ENCODE measurements at regions not wholly inside any gene's neighbourhood (a gene's known extent, or its start where the extent isn't known, plus 50 kb on each side); places are given as distances from the start of the nearest gene placed in this dataset.

DNA sequence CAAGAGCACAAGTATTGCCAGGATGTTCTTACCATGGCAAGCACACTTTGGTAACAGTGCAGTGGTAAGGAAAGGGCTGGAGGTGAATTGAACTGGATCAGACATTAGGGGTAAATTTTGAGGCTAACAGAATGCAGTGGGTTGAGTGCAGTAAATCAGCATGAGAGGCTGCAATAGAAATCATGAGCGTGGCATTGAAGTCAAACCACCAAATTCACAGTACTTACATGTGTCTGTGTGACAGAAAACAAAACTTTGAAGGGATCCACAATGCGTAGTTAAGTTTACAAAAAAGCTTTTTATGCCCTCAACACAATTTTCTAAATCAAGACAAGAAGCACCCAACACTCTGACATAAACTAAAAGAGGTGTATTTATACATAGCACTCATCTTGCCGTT is 428.0 kb upstream of the ARHGEF26 start:
- Histone ChIP-seq H3K27me3 (no peaks in the 10 kb centered on the region), H3K27ac (no peak overlapping the region), H3K9me3 (no peaks in the 10 kb centered on the region), H3K4me1 (no peaks in the 10 kb centered on the region), H3K36me3 (no peaks in the 10 kb centered on the region), H3K4me3 (no peak overlapping the region)
- 78 to 87% (median 83%) methylated on average over 3 of the region's 3 CpGs for WGBS, 4 donors
- TF ChIP-seq POLR2A (IDR thresholded peaks at IDR 0.05) (no peak), CTCF (IDR thresholded peaks at IDR 0.05) (no peak)
- DNase-seq (no peak), ATAC-seq (no peak)
- intact Hi-C loops (cut with DNase I), result no loop called here

DNA sequence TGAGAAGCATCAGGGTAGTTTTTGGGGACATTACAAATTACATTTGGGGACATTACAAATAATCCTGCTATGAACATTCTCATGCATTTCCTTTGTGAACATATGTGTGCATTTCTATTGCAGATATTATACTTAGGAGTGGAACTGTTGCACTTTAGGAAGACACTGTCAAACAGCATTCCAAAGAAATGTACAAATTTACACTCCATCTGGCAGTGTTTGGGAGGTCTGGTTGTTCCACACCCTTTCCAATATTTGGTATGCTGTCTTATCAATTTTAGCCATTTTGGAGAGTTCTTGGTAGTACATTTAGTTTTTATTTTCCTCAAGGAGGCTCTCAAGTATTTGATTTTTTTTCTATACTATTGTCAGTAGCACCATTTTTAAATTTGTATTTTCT is 419.1 kb upstream of the ARHGEF26 start:
- ATAC-seq (no peak), DNase-seq (no peak)
- TF ChIP-seq CTCF (IDR thresholded peaks at IDR 0.05) (no peak), POLR2A (IDR thresholded peaks at IDR 0.05) (no peak)
- Histone ChIP-seq H3K9me3 (no peaks in the 10 kb centered on the region), H3K4me3 (no peak overlapping the region), H3K36me3 (no peaks in the 10 kb centered on the region), H3K4me1 (no peaks in the 10 kb centered on the region), H3K27ac (no peak overlapping the region), H3K27me3 (no peaks in the 10 kb centered on the region)
- intact Hi-C loops (cut with DNase I), result no loop called here

DNA sequence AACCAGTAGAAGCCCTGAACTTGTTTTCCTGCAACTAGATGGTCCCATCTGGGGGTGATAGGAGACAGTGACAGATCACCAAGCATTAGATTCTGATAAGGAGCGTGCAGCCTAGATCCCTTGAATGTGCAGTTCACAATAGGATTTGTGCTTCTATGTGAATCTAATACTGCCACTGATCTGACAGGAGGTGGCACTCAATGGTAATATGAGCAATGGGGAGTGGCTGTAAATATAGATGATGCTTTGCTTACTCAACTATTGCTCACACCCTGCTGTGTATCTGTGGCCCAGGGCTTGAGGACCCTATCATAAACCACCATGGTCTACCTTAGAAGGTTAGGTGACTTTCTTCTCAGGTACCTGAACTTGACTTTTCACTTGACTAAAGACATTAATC is 417.1 kb upstream of the ARHGEF26 start:
- intact Hi-C loops (cut with DNase I), result no loop called here
- H3K27me3 ChIP-seq, result no peaks in the 10 kb centered on the region
- peaks cover 0 to 2% (median 0%) of the 10 kb centered on the region in 12 donors for H3K9me3 ChIP-seq
- no peak overlapping the region for H3K27ac ChIP-seq
- no peak for ATAC-seq
- no peak for DNase-seq
- TF ChIP-seq POLR2A (IDR thresholded peaks at IDR 0.05) (no peak), CTCF (IDR thresholded peaks at IDR 0.05) (no peak)
- 53 to 81% (median 71%) methylated on average over 1 of the region's 1 CpG for WGBS, 4 donors
- no peak overlapping the region for H3K4me3 ChIP-seq
- H3K36me3 ChIP-seq, result no peaks in the 10 kb centered on the region
- H3K4me1 ChIP-seq, result no peaks in the 10 kb centered on the region

GRCh38 chr3:153706706-153707105 is 414.5 kb upstream of the ARHGEF26 start:
- 45 to 56% (median 51%) methylated on average over 1 of the region's 1 CpG for WGBS, 4 donors
- no peaks in the 10 kb centered on the region for H3K36me3 ChIP-seq
- ATAC-seq, result no peak

More at GRCh38 chr3:153706706-153707105, 414.5 kb upstream of the ARHGEF26 start:
- H3K27me3 ChIP-seq, result no peaks in the 10 kb centered on the region
- no peaks in the 10 kb centered on the region for H3K4me1 ChIP-seq
- intact Hi-C loops (cut with DNase I), result no loop called here
- no peak overlapping the region for H3K27ac ChIP-seq
- no peak overlapping the region for H3K4me3 ChIP-seq
- H3K9me3 ChIP-seq, result peaks cover 0 to 22% (median 1%) of the 10 kb centered on the region in 12 donors
- no peak for DNase-seq
- TF ChIP-seq POLR2A (IDR thresholded peaks at IDR 0.05), result no peak
- TF ChIP-seq CTCF (IDR thresholded peaks at IDR 0.05), result no peak

Data from heart left ventricle (tissue), 16 donors.